Daoy (cell line): ENCODE measurements at regions not wholly inside any gene's neighbourhood (a gene's known extent, or its start where the extent isn't known, plus 50 kb on each side); places are given as distances from the start of the nearest gene placed in this dataset.
"Not testable (repeated sequence)": the region's sequence is repeated elsewhere in the genome, so short reads cannot be mapped to it uniquely, and the experiment has no call there.

Source experiments
- DNase-seq: peaks from one replicate; pipeline ENCODE4 v3.0.0-alpha.2; 2015; ENCODE audit warnings: low read depth

- no peak for DNase-seq
Observed at GRCh38 chr1:224791362-224791941, 138.0 kb upstream of the DNAH14 start.

DNA sequence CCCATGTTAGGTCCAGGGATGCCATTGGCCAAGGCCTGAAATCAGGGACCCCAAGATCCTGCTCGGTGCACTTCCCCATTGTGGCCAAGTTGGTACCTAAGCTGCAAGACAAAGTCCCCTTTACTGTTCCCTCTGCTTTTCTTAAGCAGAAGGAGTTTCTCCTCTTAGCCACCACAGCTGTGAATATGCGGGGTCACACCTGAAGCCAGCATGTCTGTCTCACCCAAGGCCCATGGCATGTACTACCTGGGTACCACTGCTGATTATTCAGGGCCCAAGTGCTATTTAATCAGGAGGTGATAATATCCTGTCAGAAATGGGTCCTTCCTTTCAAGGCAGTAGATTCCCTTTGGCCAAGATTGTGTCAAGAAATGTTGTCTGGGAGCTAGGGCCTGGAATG, 133.9 kb upstream of the DNAH14 start:
- DNase-seq = no peak

- no peak for DNase-seq
Observed at GRCh38 chr1:224799083-224799482, 130.4 kb upstream of the DNAH14 start.

DNA sequence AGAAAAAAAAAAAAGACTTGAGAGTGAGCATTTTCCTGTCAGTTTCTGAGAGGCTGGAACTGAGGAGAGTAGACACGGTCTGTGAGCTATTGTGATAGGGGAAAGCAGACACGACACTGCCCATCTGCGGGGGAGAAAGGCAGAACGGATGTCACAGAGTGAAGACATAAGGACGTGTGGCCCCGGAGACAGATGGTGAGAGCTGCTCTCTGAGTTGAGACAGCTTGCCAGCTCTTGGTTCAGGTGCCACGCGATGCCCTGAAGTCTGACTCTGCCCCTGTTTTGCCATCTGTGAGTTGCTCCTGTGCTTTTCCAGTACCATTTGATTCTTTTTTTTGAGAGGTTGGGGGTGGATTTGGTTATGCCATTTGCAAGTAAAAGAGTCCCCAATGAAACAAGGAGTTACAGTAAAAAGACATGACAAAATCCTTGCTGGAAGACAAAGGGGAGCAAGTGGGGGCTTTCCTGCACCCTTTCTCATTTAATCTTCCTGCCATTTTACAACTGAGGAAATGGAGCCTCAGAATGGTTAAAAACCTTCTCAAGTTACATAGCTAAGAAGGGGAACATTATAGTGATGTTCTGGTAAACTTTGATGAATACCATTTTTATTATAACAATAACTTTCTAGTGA, 128.9 kb upstream of the DNAH14 start:
- no peak for DNase-seq

- DNase-seq = peak; percentile 47
Observed at GRCh38 chr1:224801844-224802490, 127.5 kb upstream of the DNAH14 start.

DNA sequence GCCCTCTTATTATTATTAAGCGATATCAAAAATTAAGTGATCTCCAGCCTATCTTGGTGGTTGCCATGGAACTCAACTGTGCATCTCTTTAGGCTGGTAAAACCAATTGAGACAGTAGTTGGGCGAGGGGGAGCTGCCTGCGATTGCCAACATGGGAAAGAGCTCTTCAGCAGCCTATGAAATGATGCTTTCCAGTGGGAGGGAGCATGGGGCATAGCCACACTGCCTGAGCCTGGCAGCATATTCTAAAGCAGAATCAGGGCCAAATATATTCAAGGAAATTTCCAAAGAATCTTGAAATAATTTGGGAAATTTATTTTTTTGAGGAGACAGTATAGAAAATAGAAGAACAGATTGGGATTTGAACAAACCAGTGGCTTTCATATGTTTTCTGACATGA, 126.9 kb upstream of the DNAH14 start:
- no peak for DNase-seq

DNA sequence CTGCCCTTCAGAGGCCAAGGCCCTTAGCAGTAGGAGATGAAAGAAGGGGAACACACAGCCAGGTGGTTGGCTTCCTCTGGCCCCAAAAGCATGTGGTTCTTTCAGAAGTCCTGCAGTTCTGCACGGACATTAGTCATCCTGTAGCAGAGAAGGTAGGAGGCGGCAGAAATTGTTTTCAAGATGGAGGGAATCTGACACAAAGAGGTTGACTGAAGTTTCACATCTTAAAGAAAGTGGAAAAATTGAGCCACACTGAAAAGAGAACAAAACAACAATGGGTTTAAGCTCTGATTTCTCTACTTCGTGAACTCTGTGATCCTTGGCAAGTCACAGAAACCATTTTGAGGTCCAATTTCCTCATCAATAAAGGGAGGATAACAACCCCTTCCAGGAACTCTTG, 125.3 kb upstream of the DNAH14 start:
- no peak for DNase-seq

DNA sequence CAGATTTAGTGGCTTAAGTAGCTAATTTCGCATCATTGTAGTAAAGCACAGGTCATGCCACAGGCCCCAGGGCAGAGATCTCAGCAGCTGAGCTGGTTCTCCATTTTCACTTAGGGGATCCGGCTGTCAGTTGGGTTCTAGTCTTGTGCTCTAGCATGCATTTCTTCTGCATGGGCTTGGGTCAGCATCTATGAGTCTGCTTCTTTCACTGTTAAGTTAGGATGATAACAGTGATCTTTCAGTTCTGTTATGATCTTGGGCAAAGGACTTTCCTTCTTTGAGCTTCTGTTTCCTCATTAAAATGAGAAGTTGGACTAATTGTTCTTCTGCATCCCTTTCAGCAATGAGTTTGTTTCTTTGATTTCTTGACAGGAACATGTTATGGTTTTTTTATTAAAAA, 123.6 kb upstream of the DNAH14 start:
- no peak for DNase-seq

GRCh38 chr1:224809137-224809536, 120.3 kb upstream of the DNAH14 start:
- DNase-seq = no peak

GRCh38 chr1:224809613-224810012, 119.9 kb upstream of the DNAH14 start:
- DNase-seq = no peak

DNA sequence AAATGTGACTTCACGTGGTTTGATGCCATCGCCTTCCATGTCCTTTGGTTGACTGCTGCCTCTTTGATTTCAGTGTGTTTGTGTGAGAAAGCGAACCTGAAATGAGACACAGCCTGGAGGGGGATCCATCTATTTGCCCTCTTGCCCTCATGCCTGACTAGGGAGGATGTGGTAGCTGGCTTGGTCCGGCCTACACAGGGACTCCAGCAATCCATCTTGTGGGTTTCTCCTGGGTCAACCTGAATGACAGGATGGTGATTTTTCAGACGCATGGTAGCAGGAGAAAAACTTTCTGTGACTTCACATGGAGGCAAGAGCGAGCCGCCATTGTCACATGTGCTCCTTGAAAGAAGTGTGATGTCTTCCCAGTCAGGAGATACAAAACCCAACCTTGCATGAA, 117.9 kb upstream of the DNAH14 start:
- DNase-seq = no peak

DNA sequence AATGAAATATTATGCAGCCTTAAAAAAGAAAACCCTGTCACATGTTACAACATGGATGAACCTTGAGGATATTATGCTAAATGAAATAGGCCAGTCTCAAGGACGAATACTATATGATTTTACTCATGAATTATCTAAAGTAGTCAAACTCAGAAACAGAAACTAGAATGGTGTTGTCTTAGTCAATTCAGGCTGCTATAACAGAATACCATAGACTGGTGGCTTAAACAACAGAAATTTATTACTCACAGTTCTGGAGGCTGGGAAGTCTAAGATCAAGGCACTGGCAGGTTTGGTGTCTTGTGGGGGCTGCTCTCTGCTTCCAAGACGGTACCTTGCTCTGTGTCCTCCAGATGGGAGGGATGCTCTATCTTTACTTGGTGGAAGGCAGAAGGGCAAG, 113.8 kb upstream of the DNAH14 start:
- no peak for DNase-seq

- no peak for DNase-seq
Observed at GRCh38 chr1:224816062-224816461, 113.4 kb upstream of the DNAH14 start.

DNA sequence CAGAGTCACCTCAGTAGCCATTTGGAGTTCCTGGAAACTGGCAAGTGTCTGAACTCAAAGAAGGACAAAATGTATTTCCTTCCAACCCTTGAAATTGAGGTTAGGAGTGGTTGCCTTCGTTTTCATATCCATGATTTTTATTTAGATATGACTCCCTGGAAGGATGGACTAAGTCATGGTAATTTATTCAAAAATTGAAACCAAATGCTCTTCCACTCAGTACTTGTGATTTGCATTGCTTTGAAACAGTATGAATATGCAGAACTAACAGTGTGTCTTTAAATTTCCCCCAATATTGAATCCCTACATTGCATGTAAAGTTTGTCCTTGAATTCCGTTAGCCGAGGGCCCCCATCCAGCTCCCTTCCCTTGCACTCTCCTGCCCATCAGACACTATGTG, 112.1 kb upstream of the DNAH14 start:
- no peak for DNase-seq

DNA sequence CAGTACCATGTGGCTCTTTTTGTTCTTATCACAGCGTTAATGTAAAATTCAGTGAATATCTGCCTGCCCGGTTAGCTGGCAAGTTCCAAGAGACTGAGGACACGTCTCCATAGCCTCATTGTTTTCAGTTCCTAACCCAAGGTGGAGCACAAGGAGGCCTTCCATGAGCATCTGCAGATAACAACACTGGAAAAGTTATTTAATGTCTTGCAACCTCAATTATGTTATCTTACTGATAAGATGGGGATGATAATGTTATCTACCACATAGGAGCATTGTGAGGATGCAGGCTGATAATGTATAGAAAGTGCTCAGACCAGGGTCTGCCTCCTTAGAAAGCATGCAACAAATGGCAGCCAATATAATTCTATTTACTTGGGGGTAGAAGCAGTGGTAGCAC, 109.6 kb upstream of the DNAH14 start:
- no peak for DNase-seq

DNA sequence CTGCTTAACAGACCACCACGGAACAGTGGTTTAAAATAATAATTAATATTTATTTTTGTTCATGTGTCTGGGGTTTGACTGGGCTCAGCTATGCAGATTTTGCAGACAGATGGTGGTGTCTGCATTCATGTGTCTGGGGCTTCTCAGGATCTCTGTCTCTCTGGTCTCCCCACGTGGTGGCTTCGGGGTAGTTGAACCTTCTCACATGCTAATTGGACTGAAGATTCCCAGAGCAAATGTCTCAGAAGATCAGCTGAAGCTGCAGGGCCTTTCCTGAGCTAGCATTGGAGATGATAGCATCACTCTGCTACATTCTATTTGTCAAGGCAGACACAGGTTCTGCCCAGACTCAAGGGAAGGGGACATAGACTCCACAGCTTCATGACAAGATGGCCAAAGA, 109.1 kb upstream of the DNAH14 start:
- no peak for DNase-seq

GRCh38 chr1:224821751-224822150, 107.7 kb upstream of the DNAH14 start:
- DNase-seq = not testable (repeated sequence)

DNA sequence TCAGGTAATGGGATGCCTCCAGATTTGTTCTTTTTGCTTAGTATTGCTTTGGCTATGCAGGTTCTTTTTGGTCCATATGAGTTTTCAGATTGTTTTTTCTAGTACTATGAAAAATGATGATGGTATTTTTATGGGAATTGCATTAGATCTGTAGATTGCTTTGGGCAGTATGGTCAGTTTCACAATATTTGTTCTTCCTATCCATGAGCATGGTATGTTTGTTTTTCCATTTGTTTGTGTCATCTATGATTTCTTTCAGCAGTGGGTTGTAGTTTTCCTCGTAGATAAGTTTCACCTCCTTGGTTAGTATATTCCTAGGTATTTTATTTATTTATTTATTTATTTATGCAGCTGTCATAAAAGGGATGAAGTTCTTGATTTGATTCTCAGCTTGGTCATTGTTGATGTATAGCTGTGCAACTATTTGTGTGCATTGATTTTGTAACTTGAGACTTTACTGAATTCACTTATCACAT, 103.9 kb upstream of the DNAH14 start:
- DNase-seq = no peak

GRCh38 chr1:224828691-224829090, 100.8 kb upstream of the DNAH14 start:
- no peak for DNase-seq

DNA sequence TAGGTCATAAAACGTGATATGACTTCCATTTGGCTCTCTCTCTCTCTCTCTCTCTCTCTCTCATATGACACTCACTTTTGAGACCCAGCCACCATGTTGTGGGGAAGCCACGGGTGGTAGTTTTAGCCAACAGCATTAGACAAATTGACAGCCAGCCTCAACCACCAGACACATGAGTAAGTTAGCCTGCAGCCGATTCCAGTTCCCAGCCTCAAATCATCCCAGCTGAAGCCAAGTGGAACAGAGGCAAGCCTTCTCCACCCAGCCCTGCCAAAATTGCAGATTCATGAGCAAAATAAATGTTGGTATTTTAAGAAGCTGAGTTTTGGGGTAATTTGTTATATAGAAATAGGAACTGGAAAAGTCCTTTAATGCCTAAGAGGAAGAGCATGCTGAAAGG, 98.0 kb upstream of the DNAH14 start:
- no peak for DNase-seq

DNA sequence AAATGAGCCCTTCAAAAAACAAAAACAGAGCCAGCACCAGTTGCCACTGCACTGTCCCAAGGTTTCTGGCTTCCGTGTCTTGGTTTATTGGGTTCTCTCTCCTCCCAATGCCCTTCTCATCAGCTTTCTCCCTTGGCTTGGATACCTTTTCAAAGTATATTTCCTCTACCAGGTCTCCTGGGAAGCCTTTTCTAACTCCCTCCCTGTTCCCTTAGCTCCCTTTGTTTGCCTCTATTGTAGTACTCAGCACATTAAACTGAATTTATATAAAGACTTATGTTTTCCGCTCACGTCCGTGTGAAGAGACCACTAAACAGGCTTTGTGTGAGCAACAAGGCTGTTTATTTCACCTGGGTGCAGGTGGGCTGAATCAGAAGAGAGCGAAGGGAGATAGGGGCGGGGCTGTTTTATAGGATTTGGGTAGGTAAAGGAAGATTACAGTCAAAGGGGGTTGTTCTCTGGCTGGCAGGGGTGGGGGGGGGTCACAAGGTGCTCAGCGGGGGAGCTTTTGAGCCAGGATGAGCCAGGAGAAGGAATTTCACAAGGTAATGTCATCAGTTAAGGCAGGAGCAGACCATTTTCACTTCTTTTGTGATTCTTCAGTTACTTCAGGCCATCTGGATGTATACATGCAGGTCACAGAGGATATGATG, 89.7 kb upstream of the DNAH14 start:
- not testable (repeated sequence) for DNase-seq

DNA sequence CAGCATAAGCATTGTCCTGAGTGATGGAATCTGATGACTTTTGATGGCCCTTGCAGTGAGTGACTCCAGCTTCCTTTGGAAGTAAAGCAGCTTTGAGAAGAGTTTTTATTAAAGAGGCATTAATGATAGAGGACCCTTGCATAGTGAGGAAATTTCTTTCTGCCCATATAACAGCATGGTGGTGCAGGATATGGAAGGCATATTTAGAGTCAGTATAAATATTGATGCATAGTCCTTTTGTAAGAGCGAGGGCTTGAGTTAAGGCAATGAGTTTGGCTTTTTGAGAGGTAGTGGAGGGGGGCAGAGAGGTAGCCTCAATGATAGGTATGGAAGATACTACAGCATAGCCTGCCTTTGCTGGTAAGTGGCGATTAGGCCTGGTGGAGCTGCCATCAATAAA, 87.7 kb upstream of the DNAH14 start:
- DNase-seq = not testable (repeated sequence)
